NB4 (cell line): ENCODE measurements at regions not wholly inside any gene's neighbourhood (a gene's known extent, or its start where the extent isn't known, plus 50 kb on each side); places are given as distances from the start of the nearest gene placed in this dataset.

ENCODE experiments used
- DNase-seq: peaks from one replicate; pipeline ENCODE4 v3.0.0; 2010; ENCODE audit warnings: low read depth
- H3K4me3 ChIP-seq: one replicate; pipeline ENCODE4 v1.5.1; 2011; ENCODE audit warnings: mild to moderate bottlenecking, low read depth, low read length, moderate library complexity
- MYC ChIP-seq: IDR thresholded peaks from 2 replicates; pipeline ENCODE4 v1.6.1; 2011; ENCODE audit warnings: low read depth, low read length
- POLR2A ChIP-seq: IDR thresholded peaks from 2 replicates; pipeline ENCODE4 v1.6.1; 2011; ENCODE audit warnings: mild to moderate bottlenecking; ENCODE audit not compliant: insufficient read length; ENCODE audit errors: extremely low read depth
- TF ChIP-seq, protein P1 (sequence below): IDR thresholded peaks from 2 replicates; pipeline ENCODE4 v1.6.1; 2011; ENCODE audit warnings: low read depth, low read length
- TF ChIP-seq, protein P2 (sequence below): IDR thresholded peaks from one replicate; pipeline ENCODE4 v1.5.1; 2012; ENCODE audit warnings: low read depth, low read length

DNA sequence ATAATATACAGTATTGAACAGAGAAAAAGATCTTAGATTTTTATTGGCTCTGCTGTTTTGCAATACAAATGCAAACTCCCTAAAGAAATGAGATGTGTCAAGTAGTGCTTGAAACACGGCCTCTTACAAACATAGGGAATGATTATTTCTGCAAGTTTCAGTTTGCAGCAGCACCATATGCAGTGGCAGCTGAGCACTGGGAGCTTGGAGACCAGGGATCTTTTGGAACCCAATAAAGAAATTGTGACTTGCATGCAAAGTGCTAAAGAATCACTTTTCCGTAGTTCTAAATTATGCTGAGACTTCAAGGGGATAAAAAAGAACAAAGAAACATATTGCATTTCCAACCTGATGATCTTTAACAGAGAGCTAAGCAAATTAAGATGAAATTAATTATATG, 674.6 kb upstream of the ZNF608 start:
- no peak for DNase-seq
- TF ChIP-seq, protein P1, sequence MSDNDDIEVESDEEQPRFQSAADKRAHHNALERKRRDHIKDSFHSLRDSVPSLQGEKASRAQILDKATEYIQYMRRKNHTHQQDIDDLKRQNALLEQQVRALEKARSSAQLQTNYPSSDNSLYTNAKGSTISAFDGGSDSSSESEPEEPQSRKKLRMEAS, result no peak
- TF ChIP-seq MYC (no peak), POLR2A (no peak)
- TF ChIP-seq, protein P2, sequence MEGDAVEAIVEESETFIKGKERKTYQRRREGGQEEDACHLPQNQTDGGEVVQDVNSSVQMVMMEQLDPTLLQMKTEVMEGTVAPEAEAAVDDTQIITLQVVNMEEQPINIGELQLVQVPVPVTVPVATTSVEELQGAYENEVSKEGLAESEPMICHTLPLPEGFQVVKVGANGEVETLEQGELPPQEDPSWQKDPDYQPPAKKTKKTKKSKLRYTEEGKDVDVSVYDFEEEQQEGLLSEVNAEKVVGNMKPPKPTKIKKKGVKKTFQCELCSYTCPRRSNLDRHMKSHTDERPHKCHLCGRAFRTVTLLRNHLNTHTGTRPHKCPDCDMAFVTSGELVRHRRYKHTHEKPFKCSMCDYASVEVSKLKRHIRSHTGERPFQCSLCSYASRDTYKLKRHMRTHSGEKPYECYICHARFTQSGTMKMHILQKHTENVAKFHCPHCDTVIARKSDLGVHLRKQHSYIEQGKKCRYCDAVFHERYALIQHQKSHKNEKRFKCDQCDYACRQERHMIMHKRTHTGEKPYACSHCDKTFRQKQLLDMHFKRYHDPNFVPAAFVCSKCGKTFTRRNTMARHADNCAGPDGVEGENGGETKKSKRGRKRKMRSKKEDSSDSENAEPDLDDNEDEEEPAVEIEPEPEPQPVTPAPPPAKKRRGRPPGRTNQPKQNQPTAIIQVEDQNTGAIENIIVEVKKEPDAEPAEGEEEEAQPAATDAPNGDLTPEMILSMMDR, result no peak
- H3K4me3 ChIP-seq, result no peak overlapping the region

DNA sequence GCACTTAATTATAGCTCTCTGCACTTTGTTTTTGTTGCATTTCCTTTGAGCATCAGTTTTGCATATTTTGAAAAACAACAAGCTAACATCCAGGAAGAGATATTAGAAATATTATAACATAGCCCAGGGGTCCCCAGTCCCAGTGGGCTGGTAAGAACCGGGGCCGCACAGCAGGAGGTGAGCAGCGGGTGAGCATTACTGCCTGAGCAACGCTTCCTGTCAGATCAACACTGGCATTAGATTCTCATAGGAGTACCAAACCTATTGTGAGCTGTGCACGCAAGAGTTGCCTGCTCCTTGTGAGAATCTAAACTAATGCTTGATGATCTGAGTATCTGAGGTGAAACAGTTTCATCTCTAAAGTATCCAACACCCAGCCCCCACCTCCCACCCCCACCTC, 675.9 kb upstream of the ZNF608 start:
- no peak overlapping the region for H3K4me3 ChIP-seq
- no peak for DNase-seq
- TF ChIP-seq, protein P2, result no peak
- TF ChIP-seq, protein P1, result no peak
- no peak for TF ChIP-seq POLR2A
- no peak for TF ChIP-seq MYC

DNA sequence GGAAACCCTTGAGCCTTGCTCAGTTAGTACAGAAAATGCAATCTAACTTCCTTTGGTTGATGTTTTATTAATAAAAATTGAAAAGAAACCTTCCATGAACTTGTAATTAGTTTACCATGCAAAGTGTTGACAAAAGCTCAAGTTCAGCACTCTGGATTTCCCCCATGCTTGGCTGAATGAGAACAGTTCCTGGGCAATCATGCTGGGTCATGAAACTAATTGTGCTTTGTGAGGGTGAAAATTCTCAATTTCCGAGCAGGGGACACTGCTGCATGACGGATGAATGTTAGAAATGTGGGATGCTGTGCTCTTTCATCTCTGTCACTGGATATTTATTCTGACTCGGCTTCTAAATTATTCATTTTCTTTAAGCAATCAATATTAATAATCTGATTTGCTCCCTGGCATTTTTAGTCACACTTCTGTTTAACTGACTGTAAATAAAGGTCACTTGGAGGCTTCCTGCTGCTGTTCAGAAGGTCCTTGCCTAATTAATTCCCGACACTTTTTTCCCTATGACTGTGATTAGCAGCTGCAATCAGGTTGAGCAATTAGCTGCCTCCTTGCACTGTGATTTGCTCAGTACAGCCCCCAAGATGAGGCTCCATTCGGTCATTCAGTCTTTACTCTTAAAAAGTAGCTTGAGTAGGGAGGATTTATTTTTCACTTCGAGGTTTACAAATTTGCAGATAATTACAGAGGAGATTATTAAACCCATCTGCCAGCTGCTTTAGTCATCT, 678.1 kb upstream of the ZNF608 start:
- no peak overlapping the region for H3K4me3 ChIP-seq
- TF ChIP-seq, protein P1, result no peak
- TF ChIP-seq MYC (no peak), POLR2A (no peak)
- TF ChIP-seq, protein P2, result no peak
- no peak for DNase-seq

DNA sequence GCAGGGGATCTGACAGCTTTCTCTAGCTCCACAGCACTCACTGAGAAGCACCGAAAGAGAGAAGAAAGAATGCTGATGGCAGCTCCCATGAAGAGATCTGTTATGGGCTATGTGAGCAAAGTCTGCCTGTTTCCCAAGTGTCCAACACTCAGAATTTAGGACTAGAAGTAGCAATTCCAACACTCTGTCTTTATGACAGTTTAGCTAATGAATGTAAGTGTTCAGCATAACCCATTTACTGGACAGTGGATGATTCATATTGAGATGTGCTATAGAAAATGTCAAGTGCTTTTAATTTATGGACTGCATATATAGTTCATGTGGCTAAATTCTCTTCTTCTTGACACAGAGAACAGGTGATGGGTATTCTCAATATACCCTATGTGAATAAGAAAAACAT, 683.1 kb upstream of the ZNF608 start:
- no peak for TF ChIP-seq MYC
- no peak for TF ChIP-seq POLR2A
- TF ChIP-seq, protein P2, result no peak
- TF ChIP-seq, protein P1, result no peak
- no peak overlapping the region for H3K4me3 ChIP-seq
- DNase-seq, result no peak

DNA sequence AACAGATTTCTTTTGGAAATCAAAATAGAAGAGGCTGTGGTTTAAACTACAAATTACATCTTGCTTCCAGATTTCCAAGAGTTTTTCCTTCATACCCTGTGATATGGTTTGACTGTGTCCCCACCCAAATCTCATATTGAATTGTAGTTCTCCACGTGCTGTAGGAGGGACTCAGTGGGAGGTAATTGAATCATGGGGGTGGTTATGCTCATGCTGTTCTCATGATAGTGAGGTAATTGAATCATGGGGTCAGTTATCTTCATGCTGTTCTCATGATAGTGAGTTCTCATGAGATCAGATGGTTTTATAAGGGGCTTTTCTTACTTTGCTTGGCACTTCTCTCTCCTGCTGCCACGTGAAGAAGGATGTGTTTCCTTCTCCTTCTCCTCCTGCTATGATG, 687.0 kb upstream of the ZNF608 start:
- no peak overlapping the region for H3K4me3 ChIP-seq
- TF ChIP-seq, protein P2, result no peak
- TF ChIP-seq MYC, result no peak
- TF ChIP-seq POLR2A, result no peak
- TF ChIP-seq, protein P1, result no peak
- no peak for DNase-seq
